ENCODE measurements at regions not wholly inside any gene's neighbourhood (a gene's known extent, or its start where the extent isn't known, plus 50 kb on each side); places are given as distances from the start of the nearest gene placed in this dataset.

- TF ChIP-seq CTCF (conservative IDR thresholded peaks at IDR 0.05; ENCODE audit: low read depth, low read length), result no peak
- no peak for TF ChIP-seq EZH2 (IDR thresholded peaks at IDR 0.05; ENCODE audit: low read length, unreplicated experiment)
- TF ChIP-seq EZH2phosphoT487 (IDR thresholded peaks at IDR 0.05; ENCODE audit: borderline replicate concordance, low read length), result no peak
Measured at GRCh38 chr2:220572385-220572784, 945.0 kb downstream of the SLC4A3 start.
